NCI-H446 treated with DMSO at 0.1 percent for 48 hours (cell line): ENCODE measurements at regions not wholly inside any gene's neighbourhood (a gene's known extent, or its start where the extent isn't known, plus 50 kb on each side); places are given as distances from the start of the nearest gene placed in this dataset.
"Not testable (repeated sequence)": the region's sequence is repeated elsewhere in the genome, so short reads cannot be mapped to it uniquely, and the experiment has no call there.

Experiments used
- DNase-seq: peaks from one replicate; lab custom pipeline; 2025; lab: John Stamatoyannopoulos, UW

DNA sequence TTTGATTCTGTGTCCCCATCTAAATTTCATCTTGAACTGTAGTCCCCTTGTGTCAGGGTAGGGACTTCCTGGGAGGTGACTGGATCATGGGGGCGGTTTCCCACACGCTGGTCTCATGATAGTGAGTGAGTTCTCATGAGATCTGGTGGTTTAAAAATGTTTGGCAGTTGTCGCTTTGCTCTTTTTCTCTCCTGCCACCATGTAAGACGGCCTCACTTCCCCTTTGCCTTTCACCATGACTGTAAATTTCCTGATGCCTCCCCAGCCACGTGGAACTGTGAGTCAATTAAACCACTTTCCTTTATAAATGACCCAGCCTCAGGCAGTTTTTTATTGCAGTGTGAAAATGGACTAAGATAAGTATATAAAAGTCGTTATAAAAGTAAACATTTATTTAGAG, 80.5 kb upstream of the SGK1 start:
- DNase-seq = no peak

DNA sequence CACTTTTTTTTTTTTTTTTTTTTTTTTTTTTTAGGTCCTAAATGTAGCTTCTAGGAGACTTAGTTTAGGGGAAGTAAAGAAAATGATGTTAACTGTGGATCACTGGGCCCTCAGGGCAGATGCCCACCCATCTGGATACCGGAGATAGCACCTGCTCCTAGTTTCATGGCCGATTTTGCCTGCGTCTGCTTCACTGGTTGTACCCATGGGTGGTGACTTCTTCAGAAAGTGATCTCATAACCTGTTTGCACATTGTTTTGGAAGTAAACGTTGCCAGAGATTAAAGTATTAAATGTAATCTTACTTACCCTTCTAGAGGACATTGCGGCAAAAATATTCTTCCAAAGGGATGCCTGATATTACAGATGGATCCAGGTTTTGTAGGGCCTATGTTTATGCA, 79.8 kb upstream of the SGK1 start:
- DNase-seq = no peak

DNA sequence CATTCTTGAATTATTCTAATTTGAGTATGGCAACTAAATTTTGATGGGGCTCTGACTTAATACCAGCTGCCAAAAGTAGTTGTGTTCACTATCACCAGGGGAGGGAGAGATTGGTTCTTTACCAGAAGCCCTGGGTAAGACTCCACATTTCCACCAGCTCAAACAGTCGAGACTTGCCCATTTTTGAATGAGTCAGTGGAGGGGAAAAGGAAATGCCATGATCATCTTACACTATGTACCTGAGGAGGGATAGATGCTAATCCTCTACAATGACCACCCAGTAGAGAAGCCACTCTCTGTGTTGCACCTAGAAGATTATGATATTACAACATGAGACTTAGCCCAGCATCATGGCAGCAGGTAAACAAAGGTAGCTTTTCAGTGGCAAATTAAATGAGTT, 77.0 kb upstream of the SGK1 start:
- no peak for DNase-seq

DNA sequence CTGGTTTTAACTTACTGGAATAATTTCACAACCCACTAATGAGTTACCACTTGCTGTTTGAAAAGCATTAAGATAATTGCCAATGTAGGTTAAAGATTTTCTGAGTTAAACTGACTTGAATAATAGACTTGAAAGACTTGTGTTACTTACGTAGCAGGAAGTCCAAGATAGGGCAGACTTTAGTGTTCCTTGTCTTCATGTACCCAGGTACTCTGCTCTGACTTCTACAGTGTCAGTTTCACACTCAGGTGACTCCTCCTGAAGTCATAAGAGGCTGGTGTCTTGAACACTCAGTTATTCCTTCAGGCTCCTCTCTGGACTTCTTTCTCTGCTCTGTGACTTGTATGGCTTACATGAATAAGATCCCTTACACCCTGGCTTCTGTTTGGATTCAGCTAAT, 76.3 kb upstream of the SGK1 start:
- no peak for DNase-seq

DNA sequence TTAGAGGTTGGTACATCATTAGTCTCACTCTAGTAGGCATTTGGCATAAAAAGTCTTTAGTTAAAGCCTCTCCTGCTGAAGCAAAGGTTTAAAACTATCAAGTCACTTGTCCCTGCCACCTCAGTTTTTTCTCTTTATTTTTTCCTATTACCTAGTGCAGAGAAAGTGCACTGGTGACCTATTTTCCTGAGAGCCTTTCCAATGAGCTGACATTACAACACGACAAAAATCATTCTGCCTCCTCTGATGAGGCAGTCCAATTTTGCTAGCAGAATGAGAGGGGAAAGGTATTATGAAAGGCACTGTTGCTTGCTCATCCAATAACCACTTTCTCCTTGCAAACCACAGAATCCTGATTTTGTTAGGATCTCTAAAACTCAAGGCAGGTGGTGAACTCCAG, 73.3 kb upstream of the SGK1 start:
- no peak for DNase-seq

DNA sequence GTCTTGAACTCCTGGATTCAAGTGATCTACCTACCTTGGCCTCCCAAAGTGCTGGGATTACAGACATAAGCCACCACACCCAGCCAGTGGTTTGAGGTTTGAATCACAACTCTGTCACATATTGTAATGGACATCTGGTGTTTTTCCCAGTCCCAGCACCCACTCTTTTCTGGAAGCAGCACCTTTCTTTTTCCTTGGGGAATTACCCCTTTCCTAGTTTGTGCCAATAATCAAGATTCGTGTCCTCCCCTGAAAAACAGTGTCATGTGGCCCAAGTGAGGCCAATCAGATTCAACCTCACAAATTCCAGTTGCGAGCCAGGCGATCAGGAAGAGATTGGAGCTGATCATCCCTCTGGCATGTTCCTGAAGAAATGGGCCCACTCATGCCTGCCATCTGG, 71.7 kb upstream of the SGK1 start:
- DNase-seq = no peak

DNA sequence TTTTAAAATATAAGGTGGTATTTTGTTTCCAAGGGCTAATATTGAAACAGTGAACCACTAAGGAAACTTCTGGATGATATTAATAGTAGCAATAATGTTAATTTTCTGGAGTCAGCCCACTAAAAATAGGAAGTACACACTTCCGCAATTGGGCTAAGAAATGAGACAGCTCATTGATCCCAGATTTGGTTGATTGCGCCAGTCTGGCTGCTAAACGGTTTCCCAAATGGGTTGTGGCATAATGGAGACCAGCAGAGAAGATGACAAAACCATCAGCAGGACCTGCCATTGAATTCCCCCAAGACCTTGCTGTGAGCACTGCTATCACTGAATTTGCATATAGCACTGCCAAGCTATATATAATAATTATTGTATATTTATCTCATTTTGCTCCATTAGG, 71.2 kb upstream of the SGK1 start:
- no peak for DNase-seq

DNA sequence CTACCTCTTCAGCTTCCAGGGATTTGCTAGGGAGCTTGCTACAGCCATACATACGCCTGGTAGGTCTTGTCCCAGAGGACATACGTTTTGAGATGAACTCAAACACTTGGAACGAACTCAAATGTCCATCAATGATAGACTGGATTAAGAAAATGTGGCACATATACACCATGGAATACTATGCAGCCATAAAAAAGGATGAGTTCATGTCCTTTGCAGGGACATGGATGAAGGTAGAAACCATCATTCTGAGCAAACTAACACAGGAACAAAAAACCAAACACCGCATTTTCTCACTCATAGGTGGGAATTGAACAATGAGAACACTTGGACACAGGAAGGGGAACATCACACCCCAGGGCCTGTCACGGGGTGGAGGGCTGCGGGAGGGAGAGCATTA, 68.6 kb upstream of the SGK1 start:
- DNase-seq = not testable (repeated sequence)

DNA sequence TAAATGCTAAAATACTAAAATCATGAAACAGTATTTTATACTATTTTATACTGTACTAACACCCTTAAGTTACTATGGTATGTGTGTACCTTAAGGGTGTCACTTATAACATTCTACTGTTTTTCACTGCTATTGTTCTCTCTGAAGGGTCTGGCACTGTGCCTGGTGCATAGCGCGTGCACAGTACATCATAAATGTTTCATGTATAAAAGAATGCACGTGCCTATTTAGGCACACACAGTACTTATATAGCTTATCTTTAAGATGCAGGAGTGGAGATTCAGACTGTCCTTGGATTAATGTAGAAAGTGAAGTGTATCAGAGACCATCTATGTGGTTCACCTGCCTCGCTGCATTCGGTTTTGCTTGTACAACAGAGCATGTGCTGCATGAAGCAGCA, 64.0 kb upstream of the SGK1 start:
- no peak for DNase-seq

DNA sequence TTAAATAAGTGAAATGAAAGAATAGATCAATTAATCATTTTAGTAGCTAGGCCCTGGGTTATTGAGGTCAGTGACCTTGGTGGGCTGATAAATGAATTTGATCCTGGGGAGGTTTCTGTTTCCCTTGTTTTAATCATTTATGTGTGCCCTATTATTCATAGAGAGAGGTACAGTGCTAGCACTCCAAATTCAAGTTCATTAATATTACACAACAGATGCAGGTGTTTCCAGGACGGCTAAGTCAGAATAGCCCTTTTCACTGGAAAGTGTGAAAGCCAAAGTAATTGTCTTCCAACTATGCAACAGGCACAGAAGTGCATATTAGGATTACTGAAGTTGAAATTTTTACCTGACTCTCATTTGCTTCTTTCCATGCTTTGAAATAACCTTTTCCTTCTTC, 61.7 kb upstream of the SGK1 start:
- DNase-seq = no peak

DNA sequence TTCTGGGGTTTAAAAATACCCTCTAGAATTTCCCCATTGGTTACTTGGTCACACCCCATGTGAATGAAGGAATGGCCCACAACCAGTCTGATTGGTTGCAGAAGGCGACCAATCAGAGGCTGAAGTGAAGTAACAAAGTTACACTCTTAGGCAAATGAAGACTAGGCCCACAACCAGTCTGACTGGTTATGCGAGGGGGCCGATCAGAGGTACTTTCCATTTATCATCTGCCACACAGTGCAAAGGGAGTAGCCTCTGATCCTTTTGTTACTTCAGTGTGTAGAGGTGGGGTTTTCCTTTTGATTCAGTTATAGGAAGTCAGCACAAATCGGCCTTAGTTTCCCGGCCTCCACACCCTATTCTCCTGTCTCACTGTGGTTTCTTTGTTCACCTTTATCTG, 61.2 kb upstream of the SGK1 start:
- DNase-seq = no peak

DNA sequence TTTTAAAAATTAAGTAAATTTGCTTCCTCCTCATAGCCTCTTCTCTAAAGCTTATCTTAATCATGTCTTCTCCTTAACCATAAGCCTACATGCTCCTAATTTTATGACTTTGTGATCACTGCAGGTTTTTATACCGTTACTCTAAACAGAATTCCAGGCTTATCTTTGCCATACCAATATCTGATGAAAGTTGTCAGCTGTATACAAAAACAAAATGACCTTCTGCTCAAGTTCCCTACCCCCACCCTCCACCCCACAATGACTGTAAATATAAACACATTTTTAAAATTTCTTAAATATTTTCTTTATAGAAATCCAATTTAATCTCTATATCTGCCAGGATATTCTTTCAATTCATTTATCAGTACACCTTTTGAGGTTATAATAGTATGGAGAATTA, 60.5 kb upstream of the SGK1 start:
- DNase-seq = no peak

DNA sequence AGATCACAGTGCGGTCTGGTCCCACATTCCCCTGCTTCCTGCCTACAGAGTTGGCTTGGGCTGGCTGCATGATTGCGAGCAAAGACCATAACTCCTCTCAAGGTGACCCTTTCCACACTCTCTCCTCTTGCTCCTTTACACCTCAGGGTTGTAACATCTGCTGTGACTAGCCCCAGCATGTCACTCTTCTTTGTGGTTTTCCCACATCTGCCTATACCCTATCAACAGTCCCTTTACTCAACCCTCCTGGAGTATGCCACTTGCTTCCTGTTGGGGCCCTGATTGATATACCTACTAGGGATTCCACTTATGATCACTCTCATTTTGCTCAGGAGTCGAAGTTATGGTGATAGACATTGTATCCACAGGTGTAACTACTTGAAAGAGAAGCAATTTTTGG, 58.9 kb upstream of the SGK1 start:
- no peak for DNase-seq

DNA sequence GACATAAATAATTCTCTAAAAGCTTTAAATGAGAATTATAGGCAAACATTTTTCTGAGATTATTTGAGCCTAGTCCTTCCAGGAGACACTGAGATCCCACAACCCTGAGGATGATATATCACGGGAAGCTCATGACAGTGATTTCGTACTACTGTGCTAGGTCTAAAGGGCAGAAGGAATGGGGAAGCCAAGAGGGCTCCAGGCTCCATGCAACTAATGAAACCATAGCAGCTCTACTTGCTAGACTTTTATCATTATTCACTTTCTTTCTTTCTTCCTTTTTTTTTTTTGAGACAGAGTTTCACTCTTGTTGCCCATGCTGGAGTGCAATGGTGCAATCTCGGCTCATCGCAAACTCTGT, 57.3 kb upstream of the SGK1 start:
- DNase-seq = no peak

DNA sequence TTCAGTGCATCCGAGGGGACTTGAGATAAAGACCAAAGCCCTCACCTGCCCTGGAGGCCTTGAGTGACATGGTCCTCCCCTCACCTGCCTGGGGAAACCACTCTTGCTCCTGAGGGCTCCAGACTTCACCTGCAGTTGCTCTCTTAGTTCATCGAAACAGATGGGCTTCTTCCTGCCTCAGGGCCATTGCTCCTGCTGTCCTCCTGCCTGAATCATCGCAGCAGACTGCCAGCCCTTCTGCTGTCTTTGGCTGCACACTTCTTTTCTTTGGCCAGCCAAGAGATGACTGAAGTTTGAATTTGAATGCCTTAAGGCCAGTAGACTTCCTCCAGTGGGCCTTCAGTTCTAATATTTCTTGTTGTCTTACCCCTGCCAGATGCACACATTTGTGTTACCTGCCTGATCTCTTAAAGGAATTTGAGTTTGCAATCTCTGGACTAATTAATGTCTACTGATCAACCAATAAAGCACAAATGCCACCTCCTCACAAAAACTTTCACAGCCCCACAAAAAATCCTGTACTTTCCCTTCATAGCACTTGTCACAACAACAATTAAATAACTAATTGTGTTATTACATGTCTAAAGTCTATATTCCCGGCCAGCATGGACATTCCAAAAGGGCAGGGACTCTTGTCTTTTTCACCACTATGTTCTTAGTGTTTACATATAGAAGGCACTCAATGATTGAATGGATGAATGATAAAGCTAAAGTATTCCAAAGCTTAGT, 56.7 kb upstream of the SGK1 start:
- DNase-seq = no peak

DNA sequence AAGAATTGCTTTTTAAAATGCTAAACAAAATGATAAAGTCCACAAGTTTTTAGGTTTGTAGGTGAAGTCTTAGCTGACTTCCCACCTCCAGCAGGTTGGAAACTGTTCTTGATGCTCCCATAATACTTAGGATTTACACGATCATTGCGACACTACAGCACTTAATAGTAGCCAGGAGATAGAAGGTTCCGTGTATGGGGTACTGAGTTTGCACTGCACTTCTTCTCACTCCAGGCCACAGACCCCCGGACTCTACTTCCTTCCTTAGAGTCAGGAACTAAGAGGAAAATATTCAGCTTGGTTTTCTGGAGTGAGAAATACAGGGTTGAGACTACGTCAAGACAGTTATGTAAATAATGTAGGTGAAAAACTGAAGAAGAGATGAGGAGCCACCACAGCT, 56.1 kb upstream of the SGK1 start:
- DNase-seq = no peak

DNA sequence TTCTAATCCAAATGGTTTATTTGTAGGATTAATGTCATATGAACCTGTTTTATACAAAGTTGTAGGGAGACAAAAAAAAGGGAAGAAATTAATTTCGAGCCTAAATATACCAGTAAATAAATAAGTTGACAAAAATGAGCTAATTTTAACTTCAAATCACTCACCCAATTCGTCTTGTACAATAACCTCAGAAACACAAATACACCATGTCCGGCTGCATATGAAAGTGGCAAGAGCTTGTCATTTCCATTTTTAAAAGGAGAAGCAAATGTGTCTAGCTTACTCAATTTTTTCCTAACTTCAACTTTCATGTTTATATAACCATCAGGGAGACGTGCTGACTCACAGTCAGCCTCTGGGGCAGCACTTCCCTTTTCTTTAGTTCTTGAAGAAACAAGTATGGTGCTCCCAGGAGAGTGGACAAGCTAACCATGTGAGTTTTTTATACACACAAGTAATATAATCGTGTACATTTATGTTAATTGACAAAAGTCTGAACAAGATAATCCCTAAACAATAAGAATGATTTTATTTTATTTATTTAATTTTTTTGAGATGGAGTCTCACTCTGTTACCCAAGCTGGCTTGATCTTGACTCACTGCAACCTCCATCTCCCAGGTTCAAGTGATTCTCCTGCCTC, 55.5 kb upstream of the SGK1 start:
- no peak for DNase-seq

DNA sequence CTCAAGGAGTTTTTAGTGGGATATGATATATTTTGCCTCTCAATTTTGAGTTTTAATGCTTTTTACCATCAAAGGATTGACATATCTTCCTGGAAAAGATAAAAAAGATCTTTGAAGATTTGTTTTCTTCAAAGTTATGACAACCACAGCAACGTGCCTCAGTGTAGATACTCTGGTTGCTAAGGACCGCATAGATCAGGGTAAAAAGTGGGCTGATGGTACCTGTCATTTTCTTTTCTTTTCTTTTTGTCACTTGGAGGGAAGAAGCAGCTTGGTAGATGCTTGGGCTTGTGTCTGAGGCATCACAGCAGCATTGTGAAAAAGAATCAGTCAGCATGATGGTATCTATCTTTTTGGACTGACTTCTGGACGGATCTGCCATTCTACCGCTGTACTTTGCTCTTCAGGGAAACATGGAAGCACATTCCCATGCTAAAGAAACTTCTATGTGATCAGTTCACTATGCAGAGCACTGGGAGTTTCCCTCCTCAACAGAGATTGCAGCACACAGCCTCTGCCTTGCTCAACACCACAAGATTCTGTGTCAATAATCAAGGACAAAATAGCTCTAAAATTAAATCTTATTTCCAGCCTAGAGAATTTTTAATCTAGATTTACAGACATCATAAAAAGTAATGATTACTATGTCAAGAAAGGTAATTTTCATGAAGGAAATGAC, 54.8 kb upstream of the SGK1 start:
- no peak for DNase-seq

DNA sequence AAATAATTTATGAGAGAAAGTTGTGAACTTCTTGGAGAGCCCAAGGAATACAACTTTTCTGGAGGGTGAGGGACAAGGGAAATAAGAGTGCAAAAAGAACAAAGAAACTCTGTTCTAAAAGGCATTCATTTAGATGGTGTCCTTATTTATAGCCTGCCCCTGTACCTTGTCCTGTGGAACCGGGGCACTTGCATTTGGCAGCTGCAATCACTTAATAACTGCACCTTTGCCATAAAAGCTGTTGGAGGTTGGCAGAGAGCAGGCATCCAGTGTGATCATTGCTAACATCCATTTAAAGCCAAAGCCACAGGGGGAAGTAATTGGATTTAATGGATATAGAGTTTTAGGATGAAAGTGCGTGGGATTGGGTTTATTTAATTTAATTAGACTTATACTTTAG, 50.8 kb upstream of the SGK1 start:
- no peak for DNase-seq
